ENCODE measurements at regions not wholly inside any gene's neighbourhood (a gene's known extent, or its start where the extent isn't known, plus 50 kb on each side); places are given as distances from the start of the nearest gene placed in this dataset.

DNA sequence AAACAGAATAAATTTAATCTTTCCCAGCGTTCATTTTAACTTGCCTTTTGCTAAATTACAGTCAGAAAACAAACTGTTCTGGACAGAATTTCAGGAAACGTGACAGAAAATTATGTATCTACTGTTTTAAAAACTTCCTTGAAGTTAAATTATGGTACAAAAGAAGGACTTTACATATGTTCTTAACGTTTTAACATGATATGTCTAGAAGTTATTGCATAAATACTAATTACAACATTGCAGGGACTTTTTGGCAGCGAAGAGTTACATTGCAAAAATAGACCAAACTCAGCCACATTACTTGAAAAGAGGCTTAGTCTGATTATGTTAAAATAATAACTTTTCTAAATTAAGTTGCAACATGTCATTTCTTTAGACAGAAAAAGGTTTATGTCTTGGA lies 142.1 kb upstream of the IMPG1 start:
- Histone ChIP-seq H3T11ph (ENCODE audit: low read length) (no peak overlapping the region), H3K9me3 (ENCODE audit: control insufficient read depth, low read depth, low read length) (no peaks in the 10 kb centered on the region), H3K23me2 (ENCODE audit: insufficient read length, low read depth, low read length, poor library complexity, severe bottlenecking) (no peaks in the 10 kb centered on the region), H3K27me3 (ENCODE audit: insufficient read depth, low read length) (no peaks in the 10 kb centered on the region), H2AK5ac (ENCODE audit: insufficient read length, low read length) (no peak overlapping the region), H4K20me1 (ENCODE audit: control insufficient read depth, insufficient read depth, insufficient read length) (no peaks in the 10 kb centered on the region), H2BK5ac (ENCODE audit: insufficient read length, low read length) (no peak overlapping the region), H2BK15ac (ENCODE audit: low read depth, low read length) (no peak overlapping the region), H3K27ac (ENCODE audit: insufficient read length, low read depth, low read length) (no peak overlapping the region), H4K5ac (ENCODE audit: insufficient read length, low read depth, low read length) (no peak overlapping the region), H2BK120ac (ENCODE audit: low read depth, low read length, poor library complexity, severe bottlenecking) (no peak overlapping the region), H4K8ac (replicated peaks; ENCODE audit: insufficient read length, low read depth, low read length) (no peak overlapping the region), H3K9ac (ENCODE audit: extremely low read depth, insufficient read length, low read length) (no peak overlapping the region), H3K56ac (ENCODE audit: insufficient read length, low read depth, low read length) (no peak overlapping the region), H2BK12ac (ENCODE audit: insufficient read length, low read depth, low read length) (no peak overlapping the region), H4K91ac (ENCODE audit: insufficient read length, low read depth, low read length) (no peak overlapping the region), H3K4me1 (ENCODE audit: insufficient read depth, low read length) (no peaks in the 10 kb centered on the region), H3K14ac (ENCODE audit: insufficient read depth, low read length) (no peak overlapping the region), H2AFZ (ENCODE audit: low read length) (no peak overlapping the region), H3K4me2 (ENCODE audit: insufficient read depth, insufficient read length, low read length) (no peak overlapping the region), H3K18ac (ENCODE audit: insufficient read length, low read depth, low read length) (no peak overlapping the region), H3K79me2 (ENCODE audit: insufficient read depth, low read length) (no peaks in the 10 kb centered on the region), H3K23ac (ENCODE audit: insufficient read length, low read depth, low read length) (no peak overlapping the region), H3K4ac (ENCODE audit: low read depth, low read length) (no peak overlapping the region), H2BK20ac (ENCODE audit: low read depth, low read length, poor library complexity, severe bottlenecking) (no peak overlapping the region), H3K79me1 (ENCODE audit: insufficient read depth, low read depth, low read length, poor library complexity, severe bottlenecking) (no peaks in the 10 kb centered on the region)
- H3K9me3 Mint-ChIP-seq = peaks cover 6 to 9% of the 10 kb centered on the region in 2 experiments; a peak in 4 of 5 replicates
- TF ChIP-seq, protein P1, sequence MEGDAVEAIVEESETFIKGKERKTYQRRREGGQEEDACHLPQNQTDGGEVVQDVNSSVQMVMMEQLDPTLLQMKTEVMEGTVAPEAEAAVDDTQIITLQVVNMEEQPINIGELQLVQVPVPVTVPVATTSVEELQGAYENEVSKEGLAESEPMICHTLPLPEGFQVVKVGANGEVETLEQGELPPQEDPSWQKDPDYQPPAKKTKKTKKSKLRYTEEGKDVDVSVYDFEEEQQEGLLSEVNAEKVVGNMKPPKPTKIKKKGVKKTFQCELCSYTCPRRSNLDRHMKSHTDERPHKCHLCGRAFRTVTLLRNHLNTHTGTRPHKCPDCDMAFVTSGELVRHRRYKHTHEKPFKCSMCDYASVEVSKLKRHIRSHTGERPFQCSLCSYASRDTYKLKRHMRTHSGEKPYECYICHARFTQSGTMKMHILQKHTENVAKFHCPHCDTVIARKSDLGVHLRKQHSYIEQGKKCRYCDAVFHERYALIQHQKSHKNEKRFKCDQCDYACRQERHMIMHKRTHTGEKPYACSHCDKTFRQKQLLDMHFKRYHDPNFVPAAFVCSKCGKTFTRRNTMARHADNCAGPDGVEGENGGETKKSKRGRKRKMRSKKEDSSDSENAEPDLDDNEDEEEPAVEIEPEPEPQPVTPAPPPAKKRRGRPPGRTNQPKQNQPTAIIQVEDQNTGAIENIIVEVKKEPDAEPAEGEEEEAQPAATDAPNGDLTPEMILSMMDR (conservative IDR thresholded peaks at IDR 0.05) = no peak
- no peaks in the 10 kb centered on the region; a peak in 2 of 7 replicates for H3K36me3 Mint-ChIP-seq (ENCODE audit: insufficient read depth in 1 of 3, low read depth in 3 of 3)
- no peaks in the 10 kb centered on the region for H3K27me3 Mint-ChIP-seq (ENCODE audit: low read depth)
- no peak overlapping the region for H3K27ac Mint-ChIP-seq
- H3K4me1 Mint-ChIP-seq = no peaks in the 10 kb centered on the region
- no CpG with 5 or more reads among the region's 4 CpGs for WGBS (ENCODE audit: extremely low coverage, insufficient read length, low lambda C conversion rate)
- no peak for DNase-seq
- H3K4me3 Mint-ChIP-seq = no peak overlapping the region

All from H9 (cell line).